ENCODE measurements at regions not wholly inside any gene's neighbourhood (a gene's known extent, or its start where the extent isn't known, plus 50 kb on each side); places are given as distances from the start of the nearest gene placed in this dataset.

DNA sequence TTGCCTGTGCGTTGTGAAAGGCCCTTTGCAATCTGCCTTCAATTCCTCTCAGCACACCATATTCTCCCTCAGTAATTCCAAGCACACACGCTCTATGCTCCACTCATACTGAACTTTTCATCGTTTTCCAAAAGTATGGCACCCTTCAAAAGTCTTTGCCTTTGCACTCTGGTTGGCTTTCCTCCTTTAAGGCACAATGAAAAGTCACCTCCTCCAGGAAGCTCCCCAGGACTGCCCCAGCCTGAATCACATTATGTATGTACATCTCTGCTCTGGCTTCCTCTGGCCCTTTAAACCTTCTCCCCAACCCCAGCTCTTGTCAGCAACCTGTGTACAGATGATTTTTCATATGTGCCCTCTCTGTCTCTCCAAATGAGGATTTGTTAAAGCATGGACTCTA lies 250.7 kb downstream of the MAF start:
- TF ChIP-seq, protein P1, sequence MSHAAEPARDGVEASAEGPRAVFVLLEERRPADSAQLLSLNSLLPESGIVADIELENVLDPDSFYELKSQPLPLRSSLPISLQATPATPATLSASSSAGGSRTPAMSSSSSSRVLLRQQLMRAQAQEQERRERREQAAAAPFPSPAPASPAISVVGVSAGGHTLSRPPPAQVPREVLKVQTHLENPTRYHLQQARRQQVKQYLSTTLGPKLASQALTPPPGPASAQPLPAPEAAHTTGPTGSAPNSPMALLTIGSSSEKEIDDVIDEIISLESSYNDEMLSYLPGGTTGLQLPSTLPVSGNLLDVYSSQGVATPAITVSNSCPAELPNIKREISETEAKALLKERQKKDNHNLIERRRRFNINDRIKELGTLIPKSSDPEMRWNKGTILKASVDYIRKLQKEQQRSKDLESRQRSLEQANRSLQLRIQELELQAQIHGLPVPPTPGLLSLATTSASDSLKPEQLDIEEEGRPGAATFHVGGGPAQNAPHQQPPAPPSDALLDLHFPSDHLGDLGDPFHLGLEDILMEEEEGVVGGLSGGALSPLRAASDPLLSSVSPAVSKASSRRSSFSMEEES (CRISPR knock-in tag; IDR thresholded peaks at IDR 0.05), result no peak
- TF ChIP-seq EZH2 (IDR thresholded peaks at IDR 0.05; ENCODE audit: borderline replicate concordance, low read depth, low read length) (no peak), CEBPB (tag; IDR thresholded peaks at IDR 0.05) (no peak), EGR1 (conservative IDR thresholded peaks at IDR 0.05) (no peak), VEZF1 (CRISPR knock-in tag; IDR thresholded peaks at IDR 0.05) (no peak), KDM1A (IDR thresholded peaks at IDR 0.05) (no peak)
- TF ChIP-seq, protein P2, sequence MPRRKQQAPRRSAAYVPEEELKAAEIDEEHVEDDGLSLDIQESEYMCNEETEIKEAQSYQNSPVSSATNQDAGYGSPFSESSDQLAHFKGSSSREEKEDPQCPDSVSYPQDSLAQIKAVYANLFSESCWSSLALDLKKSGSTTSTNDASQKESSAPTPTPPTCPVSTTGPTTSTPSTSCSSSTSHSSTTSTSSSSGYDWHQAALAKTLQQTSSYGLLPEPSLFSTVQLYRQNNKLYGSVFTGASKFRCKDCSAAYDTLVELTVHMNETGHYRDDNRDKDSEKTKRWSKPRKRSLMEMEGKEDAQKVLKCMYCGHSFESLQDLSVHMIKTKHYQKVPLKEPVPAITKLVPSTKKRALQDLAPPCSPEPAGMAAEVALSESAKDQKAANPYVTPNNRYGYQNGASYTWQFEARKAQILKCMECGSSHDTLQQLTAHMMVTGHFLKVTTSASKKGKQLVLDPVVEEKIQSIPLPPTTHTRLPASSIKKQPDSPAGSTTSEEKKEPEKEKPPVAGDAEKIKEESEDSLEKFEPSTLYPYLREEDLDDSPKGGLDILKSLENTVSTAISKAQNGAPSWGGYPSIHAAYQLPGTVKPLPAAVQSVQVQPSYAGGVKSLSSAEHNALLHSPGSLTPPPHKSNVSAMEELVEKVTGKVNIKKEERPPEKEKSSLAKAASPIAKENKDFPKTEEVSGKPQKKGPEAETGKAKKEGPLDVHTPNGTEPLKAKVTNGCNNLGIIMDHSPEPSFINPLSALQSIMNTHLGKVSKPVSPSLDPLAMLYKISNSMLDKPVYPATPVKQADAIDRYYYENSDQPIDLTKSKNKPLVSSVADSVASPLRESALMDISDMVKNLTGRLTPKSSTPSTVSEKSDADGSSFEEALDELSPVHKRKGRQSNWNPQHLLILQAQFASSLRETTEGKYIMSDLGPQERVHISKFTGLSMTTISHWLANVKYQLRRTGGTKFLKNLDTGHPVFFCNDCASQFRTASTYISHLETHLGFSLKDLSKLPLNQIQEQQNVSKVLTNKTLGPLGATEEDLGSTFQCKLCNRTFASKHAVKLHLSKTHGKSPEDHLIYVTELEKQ (CRISPR knock-in tag; IDR thresholded peaks at IDR 0.05), result no peak
